ENCODE measurements at regions not wholly inside any gene's neighbourhood (a gene's known extent, or its start where the extent isn't known, plus 50 kb on each side); places are given as distances from the start of the nearest gene placed in this dataset.

DNA sequence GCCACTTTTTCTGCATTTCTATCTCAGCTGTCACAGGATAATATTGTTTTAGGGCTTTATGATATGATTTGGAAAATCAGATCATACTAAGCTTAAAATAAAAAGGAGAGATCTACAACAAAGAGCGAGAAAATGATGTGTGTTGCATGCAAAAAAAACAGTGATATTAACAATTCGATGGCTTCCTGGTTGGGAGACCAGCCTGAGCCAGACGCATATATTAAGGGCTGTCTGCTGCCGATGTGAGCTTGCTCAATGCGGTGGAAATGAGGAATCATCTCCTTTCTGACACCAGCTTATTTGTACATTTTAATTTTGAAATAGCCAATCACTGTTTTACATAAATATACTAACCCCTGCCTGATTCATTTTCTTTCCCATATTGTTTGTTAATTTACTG, 862.6 kb downstream of the USP25 start:
- no peaks in the 10 kb centered on the region for H3K27me3 ChIP-seq (replicated peaks)
- no peak for TF ChIP-seq CTCF (IDR thresholded peaks at IDR 0.05; ENCODE audit: low read depth, low read length, missing control alignments)
- H3K4me3 ChIP-seq (ENCODE audit: low read depth, low read length) = no peak overlapping the region
- DNase-seq = no peak
- no peaks in the 10 kb centered on the region for H3K36me3 ChIP-seq (replicated peaks)
- H3K27ac ChIP-seq = no peak overlapping the region
- in situ Hi-C loops (cut with HindIII; ENCODE audit: low pct_ligation_motif_present, low sequenced_read_pairs) = no loop called here

GRCh38 chr21:16594191-16594590, 864.4 kb downstream of the USP25 start:
- in situ Hi-C loops (cut with HindIII; ENCODE audit: low pct_ligation_motif_present, low sequenced_read_pairs) = no loop called here

DNA sequence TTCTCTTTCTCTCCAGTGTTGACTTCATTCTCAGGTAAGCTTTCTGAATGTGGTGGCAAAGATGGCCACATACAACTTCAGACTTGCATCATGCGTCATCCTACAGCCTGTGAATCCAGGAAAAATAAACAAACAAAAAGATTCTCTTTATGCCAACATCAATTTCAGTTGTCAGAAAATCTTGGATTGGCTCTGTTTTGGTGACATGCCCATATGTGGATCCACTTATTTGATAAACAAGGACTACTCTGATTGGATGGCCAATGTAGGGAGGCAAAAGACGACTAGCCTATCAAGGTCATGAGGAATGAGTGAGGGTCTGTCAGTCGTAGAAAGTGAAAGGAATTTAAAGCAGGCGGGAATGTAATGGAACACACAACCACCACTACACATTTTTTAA, 866.6 kb downstream of the USP25 start:
- no peaks in the 10 kb centered on the region for H3K27me3 ChIP-seq (replicated peaks)
- in situ Hi-C loops (cut with HindIII; ENCODE audit: low pct_ligation_motif_present, low sequenced_read_pairs) = no loop called here
- H3K4me3 ChIP-seq (ENCODE audit: low read depth, low read length) = no peak overlapping the region

More at GRCh38 chr21:16594191-16594590, 864.4 kb downstream of the USP25 start:
- no peak for DNase-seq
- Histone ChIP-seq H3K27ac (no peak overlapping the region), H3K27me3 (replicated peaks) (no peaks in the 10 kb centered on the region), H3K4me3 (ENCODE audit: low read depth, low read length) (no peak overlapping the region), H3K36me3 (replicated peaks) (no peaks in the 10 kb centered on the region)
- TF ChIP-seq CTCF (IDR thresholded peaks at IDR 0.05; ENCODE audit: low read depth, low read length, missing control alignments) = no peak

GRCh38 chr21:16597753-16598152, 868.0 kb downstream of the USP25 start:
- no peaks in the 10 kb centered on the region for H3K27me3 ChIP-seq (replicated peaks)
- no peak for DNase-seq
- in situ Hi-C loops (cut with HindIII; ENCODE audit: low pct_ligation_motif_present, low sequenced_read_pairs) = no loop called here
- no peak for TF ChIP-seq CTCF (IDR thresholded peaks at IDR 0.05; ENCODE audit: low read depth, low read length, missing control alignments)
- H3K27ac ChIP-seq = no peak overlapping the region
- H3K36me3 ChIP-seq (replicated peaks) = no peaks in the 10 kb centered on the region
- H3K4me3 ChIP-seq (ENCODE audit: low read depth, low read length) = no peak overlapping the region

More for the DNA sequence above, 866.6 kb downstream of the USP25 start:
- H3K36me3 ChIP-seq (replicated peaks) = no peaks in the 10 kb centered on the region
- no peak overlapping the region for H3K27ac ChIP-seq
- no peak for TF ChIP-seq CTCF (IDR thresholded peaks at IDR 0.05; ENCODE audit: low read depth, low read length, missing control alignments)
- DNase-seq = no peak

- no peaks in the 10 kb centered on the region for H3K36me3 ChIP-seq (replicated peaks)
- no peaks in the 10 kb centered on the region for H3K27me3 ChIP-seq (replicated peaks)
- DNase-seq = no peak
- no peak for TF ChIP-seq CTCF (IDR thresholded peaks at IDR 0.05; ENCODE audit: low read depth, low read length, missing control alignments)
- in situ Hi-C loops (cut with HindIII; ENCODE audit: low pct_ligation_motif_present, low sequenced_read_pairs) = no loop called here
- no peak overlapping the region for H3K27ac ChIP-seq
- H3K4me3 ChIP-seq (ENCODE audit: low read depth, low read length) = no peak overlapping the region
Observed at GRCh38 chr21:16605597-16605996, 875.8 kb downstream of the USP25 start.

- no peak for DNase-seq
- in situ Hi-C loops (cut with HindIII; ENCODE audit: low pct_ligation_motif_present, low sequenced_read_pairs) = no loop called here
- H3K36me3 ChIP-seq (replicated peaks) = no peaks in the 10 kb centered on the region
- no peak overlapping the region for H3K27ac ChIP-seq
- no peak for TF ChIP-seq CTCF (IDR thresholded peaks at IDR 0.05; ENCODE audit: low read depth, low read length, missing control alignments)
- H3K4me3 ChIP-seq (ENCODE audit: low read depth, low read length) = no peak overlapping the region
- no peaks in the 10 kb centered on the region for H3K27me3 ChIP-seq (replicated peaks)
Observed at GRCh38 chr21:16606271-16606670, 876.5 kb downstream of the USP25 start.
